GM12878 (cell line): ENCODE measurements at regions not wholly inside any gene's neighbourhood (a gene's known extent, or its start where the extent isn't known, plus 50 kb on each side); places are given as distances from the start of the nearest gene placed in this dataset.

Experiments used
- EZH2 ChIP-seq: IDR thresholded peaks from 2 replicates; pipeline ENCODE4 v1.6.1; 2012; ENCODE audit warnings: low read depth, mild to moderate bottlenecking, control low read depth, inconsistent platforms, low read length, borderline replicate concordance; ENCODE audit not compliant: control insufficient read depth
- SMAD1 ChIP-seq: fragments of 450-650 bp; IDR thresholded peaks from 2 replicates; pipeline ENCODE4 v1.6.1; 2018; ENCODE audit warnings: mild to moderate bottlenecking, low read depth; ENCODE audit not compliant: partially characterized antibody
- ZNF207 ChIP-seq: fragments of 450-650 bp; IDR thresholded peaks from 2 replicates; pipeline ENCODE4 v1.6.1; 2014; ENCODE audit warnings: antibody characterized with exemption, mild to moderate bottlenecking, borderline replicate concordance

DNA sequence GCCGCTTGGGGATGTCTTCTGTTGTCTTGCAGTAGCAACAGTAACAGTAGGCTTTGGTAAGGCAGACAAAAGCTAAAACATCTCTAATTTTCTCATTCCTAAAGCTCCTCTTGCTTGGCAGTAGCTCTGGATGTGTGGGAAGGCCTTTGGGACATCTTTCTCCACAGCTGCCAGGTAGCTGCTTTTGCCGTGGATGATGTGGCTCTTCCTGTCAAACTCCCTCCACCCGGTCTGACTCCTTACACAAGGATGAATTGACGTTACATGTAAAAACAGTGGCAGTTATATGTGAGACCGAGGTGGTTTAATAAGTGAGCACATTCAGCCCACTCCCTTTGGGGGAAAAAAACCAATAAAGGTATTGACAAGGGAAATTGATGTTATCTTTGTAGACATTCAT is 309.1 kb downstream of the TUSC7 start:
- TF ChIP-seq ZNF207 (no peak), SMAD1 (no peak), EZH2 (no peak)
